ENCODE measurements at regions not wholly inside any gene's neighbourhood (a gene's known extent, or its start where the extent isn't known, plus 50 kb on each side); places are given as distances from the start of the nearest gene placed in this dataset.

DNA sequence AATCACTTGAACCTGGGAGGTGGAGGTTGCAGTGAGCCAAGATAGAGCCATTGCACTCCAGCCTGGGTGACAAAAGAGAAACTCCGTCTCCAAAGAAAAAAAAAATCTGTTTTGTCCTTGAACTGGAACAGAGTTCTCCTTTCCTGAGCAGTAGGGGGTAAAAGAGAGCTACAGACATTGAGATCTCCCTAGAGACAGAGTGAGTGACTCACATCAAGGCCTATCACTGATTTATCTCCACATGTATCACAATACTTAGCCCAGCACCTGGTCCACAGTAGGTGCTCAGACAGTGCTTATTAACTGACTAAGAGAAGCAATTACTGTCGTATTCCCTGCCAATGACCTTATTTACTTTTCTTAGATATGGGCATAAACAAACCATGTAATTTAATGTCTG is 354.1 kb upstream of the C1orf87 start:
- Histone ChIP-seq H3K9me3 (no peaks in the 10 kb centered on the region), H3K27ac (no peak overlapping the region), H3K27me3 (no peaks in the 10 kb centered on the region), H3K4me1 (ENCODE audit: control insufficient read depth in 1 of 2, insufficient read depth in 1 of 2, low read depth in 1 of 2, low read length in 1 of 2) (no peaks in the 10 kb centered on the region), H3K36me3 (no peaks in the 10 kb centered on the region), H3K4me3 (ENCODE audit: low read depth in 1 of 2, low read length in 1 of 2) (no peak overlapping the region)
- TF ChIP-seq, protein P1, sequence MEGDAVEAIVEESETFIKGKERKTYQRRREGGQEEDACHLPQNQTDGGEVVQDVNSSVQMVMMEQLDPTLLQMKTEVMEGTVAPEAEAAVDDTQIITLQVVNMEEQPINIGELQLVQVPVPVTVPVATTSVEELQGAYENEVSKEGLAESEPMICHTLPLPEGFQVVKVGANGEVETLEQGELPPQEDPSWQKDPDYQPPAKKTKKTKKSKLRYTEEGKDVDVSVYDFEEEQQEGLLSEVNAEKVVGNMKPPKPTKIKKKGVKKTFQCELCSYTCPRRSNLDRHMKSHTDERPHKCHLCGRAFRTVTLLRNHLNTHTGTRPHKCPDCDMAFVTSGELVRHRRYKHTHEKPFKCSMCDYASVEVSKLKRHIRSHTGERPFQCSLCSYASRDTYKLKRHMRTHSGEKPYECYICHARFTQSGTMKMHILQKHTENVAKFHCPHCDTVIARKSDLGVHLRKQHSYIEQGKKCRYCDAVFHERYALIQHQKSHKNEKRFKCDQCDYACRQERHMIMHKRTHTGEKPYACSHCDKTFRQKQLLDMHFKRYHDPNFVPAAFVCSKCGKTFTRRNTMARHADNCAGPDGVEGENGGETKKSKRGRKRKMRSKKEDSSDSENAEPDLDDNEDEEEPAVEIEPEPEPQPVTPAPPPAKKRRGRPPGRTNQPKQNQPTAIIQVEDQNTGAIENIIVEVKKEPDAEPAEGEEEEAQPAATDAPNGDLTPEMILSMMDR (IDR thresholded peaks at IDR 0.05) = no peak

DNA sequence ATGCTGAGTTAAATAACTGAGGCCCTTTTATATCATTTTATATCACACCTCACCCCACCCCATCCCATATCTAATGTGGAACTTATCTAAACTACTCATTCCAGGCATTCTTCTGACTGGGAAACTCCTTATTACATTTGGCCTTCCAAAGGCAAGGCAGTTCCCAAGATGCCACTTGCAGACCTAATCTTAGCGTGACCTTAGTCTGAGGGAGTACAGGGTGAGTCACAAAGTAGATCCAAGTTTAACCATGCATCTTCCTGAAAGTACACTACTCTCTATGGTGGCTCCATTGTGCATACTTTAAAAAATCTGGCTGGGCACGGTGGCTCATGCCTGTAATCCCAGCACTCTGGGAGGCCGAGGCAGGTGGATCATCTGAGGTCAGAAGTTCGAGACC is 353.6 kb upstream of the C1orf87 start:
- TF ChIP-seq, protein P1 (IDR thresholded peaks at IDR 0.05) = no peak
- no peaks in the 10 kb centered on the region for H3K27me3 ChIP-seq
- H3K9me3 ChIP-seq = no peaks in the 10 kb centered on the region
- H3K27ac ChIP-seq = no peak overlapping the region
- no peaks in the 10 kb centered on the region for H3K36me3 ChIP-seq
- no peak overlapping the region for H3K4me3 ChIP-seq (ENCODE audit: low read depth in 1 of 2, low read length in 1 of 2)
- H3K4me1 ChIP-seq (ENCODE audit: control insufficient read depth in 1 of 2, insufficient read depth in 1 of 2, low read depth in 1 of 2, low read length in 1 of 2) = no peaks in the 10 kb centered on the region

DNA sequence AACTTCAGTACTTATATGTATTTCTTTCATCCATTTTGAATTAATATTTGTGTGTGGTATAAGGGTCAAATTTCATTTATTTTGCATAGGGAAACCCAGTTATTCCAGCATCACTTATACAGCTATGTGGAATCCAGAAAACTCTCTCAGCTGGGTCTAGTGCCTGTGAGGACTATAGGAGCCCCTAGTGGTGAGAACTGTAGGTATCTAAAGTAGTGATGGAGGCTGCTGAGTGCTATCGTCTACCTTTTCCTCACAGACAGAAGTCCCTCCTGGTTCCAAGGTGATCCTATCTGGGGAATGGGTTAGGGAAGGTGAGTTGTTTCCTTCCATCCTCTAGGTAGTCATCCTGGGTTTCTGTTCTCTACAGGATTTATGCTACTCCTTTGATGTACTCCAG is 352.0 kb upstream of the C1orf87 start:
- no peaks in the 10 kb centered on the region for H3K27me3 ChIP-seq
- H3K4me3 ChIP-seq (ENCODE audit: low read depth in 1 of 2, low read length in 1 of 2) = no peak overlapping the region
- H3K4me1 ChIP-seq (ENCODE audit: control insufficient read depth in 1 of 2, insufficient read depth in 1 of 2, low read depth in 1 of 2, low read length in 1 of 2) = no peaks in the 10 kb centered on the region
- H3K36me3 ChIP-seq = no peaks in the 10 kb centered on the region
- TF ChIP-seq, protein P1 (IDR thresholded peaks at IDR 0.05) = no peak
- H3K9me3 ChIP-seq = no peaks in the 10 kb centered on the region
- no peak overlapping the region for H3K27ac ChIP-seq

DNA sequence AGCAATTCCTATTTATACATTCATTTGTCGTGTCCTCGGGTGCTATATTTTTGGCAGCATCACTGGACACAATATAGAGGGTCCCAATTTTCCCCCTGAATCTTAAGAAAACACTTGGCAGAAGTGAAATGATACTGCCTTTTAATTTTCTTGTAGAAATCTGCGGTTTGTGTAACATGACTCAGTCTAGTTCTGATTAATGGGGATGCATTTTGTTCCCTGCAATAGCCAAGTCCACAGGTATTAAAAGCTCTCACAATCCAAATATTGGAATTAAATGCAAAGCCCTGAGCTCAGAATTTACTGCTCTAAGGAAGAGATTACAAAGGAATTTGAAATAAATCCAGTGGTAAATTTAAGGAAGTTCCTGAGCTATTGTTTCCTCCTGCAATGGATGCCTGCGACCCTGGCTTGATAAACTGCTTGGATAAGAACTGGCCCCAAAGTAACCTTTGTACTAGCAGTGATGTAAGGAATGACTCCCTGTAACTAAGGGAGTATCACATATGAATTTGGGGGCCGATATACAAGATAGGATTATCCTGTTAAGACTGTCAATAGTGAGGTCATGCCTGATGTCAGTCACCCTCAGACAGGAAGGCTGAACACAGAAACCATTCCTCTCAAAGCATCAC is 349.7 kb upstream of the C1orf87 start:
- Histone ChIP-seq H3K27ac (no peak overlapping the region), H3K36me3 (no peaks in the 10 kb centered on the region), H3K4me3 (ENCODE audit: low read depth in 1 of 2, low read length in 1 of 2) (no peak overlapping the region), H3K4me1 (ENCODE audit: control insufficient read depth in 1 of 2, insufficient read depth in 1 of 2, low read depth in 1 of 2, low read length in 1 of 2) (no peaks in the 10 kb centered on the region), H3K9me3 (no peaks in the 10 kb centered on the region), H3K27me3 (no peaks in the 10 kb centered on the region)
- TF ChIP-seq, protein P1 (IDR thresholded peaks at IDR 0.05) = no peak

DNA sequence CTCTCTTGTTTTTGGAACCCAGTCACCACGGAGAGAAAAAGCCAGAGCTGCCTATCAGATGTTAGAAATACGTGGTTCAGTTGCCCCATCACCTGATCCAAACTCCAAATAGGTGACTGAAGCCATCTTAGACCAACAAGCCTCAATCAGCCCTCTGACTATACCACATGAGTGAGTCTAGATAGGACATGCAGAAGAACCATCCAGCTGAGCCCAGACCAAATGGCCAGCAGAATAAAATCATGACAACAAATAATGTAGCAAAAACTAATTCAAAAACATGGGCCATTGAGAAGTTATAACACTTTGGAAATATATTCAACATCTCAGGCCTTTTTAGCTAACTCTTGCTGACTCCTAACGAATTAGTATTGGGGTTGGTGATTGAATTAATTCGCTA is 348.4 kb upstream of the C1orf87 start:
- Histone ChIP-seq H3K4me1 (ENCODE audit: control insufficient read depth in 1 of 2, insufficient read depth in 1 of 2, low read depth in 1 of 2, low read length in 1 of 2) (no peaks in the 10 kb centered on the region), H3K9me3 (no peaks in the 10 kb centered on the region), H3K4me3 (ENCODE audit: low read depth in 1 of 2, low read length in 1 of 2) (no peak overlapping the region), H3K27ac (no peak overlapping the region), H3K36me3 (no peaks in the 10 kb centered on the region), H3K27me3 (no peaks in the 10 kb centered on the region)
- TF ChIP-seq, protein P1 (IDR thresholded peaks at IDR 0.05) = no peak

DNA sequence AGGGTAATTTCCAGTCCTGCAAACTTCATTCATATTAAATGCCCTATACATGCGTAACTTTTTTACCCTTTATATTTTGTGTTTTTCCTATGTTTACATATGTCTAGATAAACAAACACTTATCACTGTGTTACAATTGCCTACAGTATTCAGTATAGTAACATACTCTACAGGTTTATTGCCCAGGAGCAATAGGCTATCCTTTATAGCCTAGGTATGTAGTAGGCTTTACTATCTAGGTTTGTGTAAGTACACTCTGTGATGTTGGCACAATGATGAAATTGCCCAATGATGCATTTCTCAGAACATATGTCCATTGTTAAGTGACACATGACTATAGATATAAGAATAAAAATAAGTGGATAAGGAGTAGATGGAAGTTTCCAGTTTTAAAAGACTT is 345.5 kb upstream of the C1orf87 start:
- H3K27ac ChIP-seq = no peak overlapping the region
- no peaks in the 10 kb centered on the region for H3K27me3 ChIP-seq
- TF ChIP-seq, protein P1 (IDR thresholded peaks at IDR 0.05) = no peak
- no peaks in the 10 kb centered on the region for H3K4me1 ChIP-seq (ENCODE audit: control insufficient read depth in 1 of 2, insufficient read depth in 1 of 2, low read depth in 1 of 2, low read length in 1 of 2)
- no peaks in the 10 kb centered on the region for H3K9me3 ChIP-seq
- H3K36me3 ChIP-seq = no peaks in the 10 kb centered on the region
- H3K4me3 ChIP-seq (ENCODE audit: low read depth in 1 of 2, low read length in 1 of 2) = no peak overlapping the region
